Uterus (tissue), 3 donors: ENCODE measurements at regions not wholly inside any gene's neighbourhood (a gene's known extent, or its start where the extent isn't known, plus 50 kb on each side); places are given as distances from the start of the nearest gene placed in this dataset.

Experiments used
- DNase-seq, 2 donors: peaks; one replicate each; pipeline ENCODE4 v3.0.0-alpha.2; 2019 to 2020
- H3K27ac ChIP-seq, 2 donors: fragments of 200-600 bp; sonication (generic); 1 replicate in 1 of 2; 2 replicates in 1 of 2; pipeline ENCODE4 v1.5.1; 2016 to 2018
- H3K27me3 ChIP-seq, 2 donors: fragments of 200-600 bp; sonication (generic); one replicate each; pipeline ENCODE4 v1.5.1; 2018 to 2019; ENCODE audit warnings: control low read depth in 1 of 2
- H3K36me3 ChIP-seq, 2 donors: fragments of 200-600 bp; sonication (generic); one replicate each; pipeline ENCODE4 v1.5.1; 2019; ENCODE audit warnings: control low read depth in 1 of 2
- H3K4me1 ChIP-seq, 2 donors: fragments of 200-600 bp; sonication (generic); one replicate each; pipeline ENCODE4 v1.5.1; 2018 to 2019; ENCODE audit warnings: control low read depth in 1 of 2
- H3K4me3 ChIP-seq, 2 donors: fragments of 200-600 bp; sonication (generic); 1 replicate in 1 of 2; 2 replicates in 1 of 2; pipeline ENCODE4 v1.5.1; 2018 to 2019; ENCODE audit warnings: mild to moderate bottlenecking in 1 of 2
- H3K9me3 ChIP-seq, 2 donors: fragments of 200-600 bp; sonication (generic); one replicate each; pipeline ENCODE4 v1.5.1; 2019; ENCODE audit warnings: control low read depth in 1 of 2
- CTCF ChIP-seq, 4 experiments: fragments of 200-600 bp in 2 of 4; fragments of 450-650 bp in 2 of 4; sonication (generic) in 2 of 4; IDR thresholded peaks; one replicate each; pipeline ENCODE4 v1.5.1; 2016 to 2019; ENCODE audit warnings: antibody characterized with exemption in 4 of 4, mild to moderate bottlenecking in 2 of 4, moderate library complexity in 1 of 4
- POLR2A ChIP-seq, 2 donors: fragments of 450-650 bp; IDR thresholded peaks; one replicate each; pipeline ENCODE4 v1.6.1; 2016; ENCODE audit warnings: antibody characterized with exemption in 2 of 2, mild to moderate bottlenecking in 1 of 2, moderate library complexity in 1 of 2
- intact Hi-C: fragments of 100-400 bp; cut with DNase I; formaldehyde crosslinking; loops from one replicate; pipeline ENCODE4 v1.15.1; 2023; ENCODE audit warnings: low total_unique reads
- donor health status: DM: yes; HTN: yes; CAD: no.

- Histone ChIP-seq H3K36me3 (no peaks in the 10 kb centered on the region), H3K27ac (peak overlapping the region; percentile 53 to 56), H3K4me1 (no peaks in the 10 kb centered on the region), H3K27me3 (no peaks in the 10 kb centered on the region), H3K9me3 (no peaks in the 10 kb centered on the region), H3K4me3 (no peak overlapping the region)
- TF ChIP-seq CTCF (IDR thresholded peaks at IDR 0.05) (no peak), POLR2A (IDR thresholded peaks at IDR 0.05) (no peak)
- DNase-seq = no peak
- intact Hi-C loops = no loop called here
Observed at GRCh38 chr9:91160181-91160580, 201.5 kb downstream of the AUH start.

- Histone ChIP-seq H3K27ac (peak overlapping the region; percentile 53 to 56), H3K9me3 (no peaks in the 10 kb centered on the region), H3K27me3 (no peaks in the 10 kb centered on the region), H3K4me1 (no peaks in the 10 kb centered on the region), H3K4me3 (no peak overlapping the region), H3K36me3 (no peaks in the 10 kb centered on the region)
- intact Hi-C loops = no loop called here
- no peak for DNase-seq
- TF ChIP-seq CTCF (IDR thresholded peaks at IDR 0.05) = no peak
- TF ChIP-seq POLR2A (IDR thresholded peaks at IDR 0.05) = no peak
Observed at GRCh38 chr9:91160599-91161464, 200.9 kb downstream of the AUH start.

- intact Hi-C loops = no loop called here
- no peak overlapping the region for H3K4me3 ChIP-seq
- H3K9me3 ChIP-seq = no peaks in the 10 kb centered on the region
- no peaks in the 10 kb centered on the region for H3K4me1 ChIP-seq
- no peak for DNase-seq
- TF ChIP-seq CTCF (IDR thresholded peaks at IDR 0.05) (no peak), POLR2A (IDR thresholded peaks at IDR 0.05) (no peak)
- no peak overlapping the region for H3K27ac ChIP-seq
- no peaks in the 10 kb centered on the region for H3K27me3 ChIP-seq
- no peaks in the 10 kb centered on the region for H3K36me3 ChIP-seq
Observed at GRCh38 chr9:91161465-91162300, 200.0 kb downstream of the AUH start.

- intact Hi-C loops = no loop called here
- H3K36me3 ChIP-seq = no peaks in the 10 kb centered on the region
- H3K9me3 ChIP-seq = no peaks in the 10 kb centered on the region
- no peak for DNase-seq
- no peak for TF ChIP-seq POLR2A (IDR thresholded peaks at IDR 0.05)
- no peak for TF ChIP-seq CTCF (IDR thresholded peaks at IDR 0.05)
- no peak overlapping the region for H3K4me3 ChIP-seq
- H3K4me1 ChIP-seq = no peaks in the 10 kb centered on the region
- H3K27ac ChIP-seq = no peak overlapping the region
- H3K27me3 ChIP-seq = no peaks in the 10 kb centered on the region
Observed at GRCh38 chr9:91162311-91162710, 199.4 kb downstream of the AUH start.
